ENCODE measurements at regions not wholly inside any gene's neighbourhood (a gene's known extent, or its start where the extent isn't known, plus 50 kb on each side); places are given as distances from the start of the nearest gene placed in this dataset.

DNA sequence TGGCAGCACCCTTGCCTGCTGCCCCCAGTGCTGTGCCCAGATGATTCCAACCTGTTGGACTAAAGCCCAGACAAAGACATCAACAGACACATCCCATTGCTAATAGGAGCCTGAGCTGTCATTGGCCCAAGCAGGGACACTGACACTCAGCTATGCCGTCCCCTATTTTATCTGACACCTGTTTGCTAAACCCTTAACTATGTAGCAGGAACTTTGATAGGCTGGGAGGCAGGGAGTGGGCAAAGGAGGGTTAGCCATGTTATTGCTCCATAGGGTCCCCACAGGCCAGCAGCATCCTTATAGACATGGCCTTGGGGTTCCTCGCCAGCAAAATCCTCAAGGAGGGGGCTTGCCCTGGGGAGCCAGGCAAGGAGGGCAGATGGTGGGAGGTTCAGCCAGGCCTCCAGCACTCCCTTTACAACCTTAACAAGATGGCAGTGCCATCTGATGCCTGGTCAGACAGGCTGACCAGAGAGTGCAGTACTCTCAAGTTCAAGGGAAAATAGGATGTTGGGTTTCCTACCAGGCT, 50.4 kb upstream of the CDKN2AIPNL start:
- Histone ChIP-seq H3K4me1 (ENCODE audit: control insufficient read depth, insufficient read depth, low read length) (peaks cover 42% of the 10 kb centered on the region), H3K4me3 (ENCODE audit: low read length) (no peak overlapping the region), H3K27me3 (ENCODE audit: control insufficient read depth, insufficient read depth, low read length) (peaks cover 8% of the 10 kb centered on the region), H3K36me3 (ENCODE audit: control insufficient read depth, insufficient read depth, low read length) (no peaks in the 10 kb centered on the region), H3K27ac (ENCODE audit: low read length) (no peak overlapping the region), H3K9me3 (replicated peaks; ENCODE audit: control insufficient read depth, low read depth, low read length) (no peaks in the 10 kb centered on the region)
- DNase-seq = no peak
- WGBS (ENCODE audit: insufficient coverage) = no CpG with 5 or more reads among the region's 2 CpGs

All from muscle of leg (tissue), 3 donors.